Chondrocyte (in vitro differentiated cells): ENCODE measurements at regions not wholly inside any gene's neighbourhood (a gene's known extent, or its start where the extent isn't known, plus 50 kb on each side); places are given as distances from the start of the nearest gene placed in this dataset.

ENCODE experiments used
- DNase-seq: peaks from one replicate; pipeline ENCODE4 v3.0.0; 2021; ENCODE audit warnings: mixed read lengths, low spot score
- H3K27ac Mint-ChIP-seq: one replicate; pipeline ENCODE4 v1.8.0; 2021; ENCODE audit warnings: mild to moderate bottlenecking, moderate library complexity, mixed read lengths; ENCODE audit not compliant: unreplicated experiment
- H3K27me3 Mint-ChIP-seq: 2 replicates; pipeline ENCODE4 v1.8.0; 2021; ENCODE audit warnings: low read depth, mixed read lengths
- H3K36me3 Mint-ChIP-seq: 2 replicates; pipeline ENCODE4 v1.8.0; 2021; ENCODE audit warnings: low read depth, mixed read lengths
- H3K4me1 Mint-ChIP-seq: 2 replicates; pipeline ENCODE4 v1.8.0; 2021; ENCODE audit warnings: low read depth, mild to moderate bottlenecking, mixed read lengths
- H3K4me3 Mint-ChIP-seq: one replicate; pipeline ENCODE4 v1.8.0; 2021; ENCODE audit warnings: mild to moderate bottlenecking, moderate library complexity, mixed read lengths; ENCODE audit not compliant: unreplicated experiment
- H3K9me3 Mint-ChIP-seq: 2 replicates; pipeline ENCODE4 v1.8.0; 2021; ENCODE audit warnings: low read depth, mixed read lengths
- CTCF ChIP-seq: fragments of 200-600 bp; sonication (generic); IDR thresholded peaks from 2 replicates; pipeline ENCODE4 v1.5.0; 2021; ENCODE audit warnings: antibody characterized with exemption, mild to moderate bottlenecking, moderate library complexity

DNA sequence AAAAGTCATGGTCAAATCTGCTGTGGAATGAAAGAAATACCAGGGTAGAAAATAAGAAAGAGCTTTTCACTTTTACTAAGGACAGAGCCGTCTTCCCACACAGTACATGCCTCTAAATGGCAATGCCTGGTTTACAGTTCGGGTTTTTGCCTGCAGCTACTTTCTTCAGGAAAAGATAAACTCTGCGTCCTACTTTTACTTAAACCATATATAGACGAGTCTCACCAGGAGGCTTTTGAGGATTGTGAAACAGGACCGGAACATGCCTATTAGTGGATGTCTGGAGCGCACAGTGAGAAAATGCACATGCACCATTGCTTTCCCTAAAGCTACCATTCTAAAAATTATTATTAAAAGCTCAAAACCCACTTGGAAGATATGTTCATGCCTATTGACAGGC lies 70.5 kb downstream of the KLF6 start:
- DNase-seq: no peak
- H3K27ac Mint-ChIP-seq: peak overlapping the region; percentile 60
- TF ChIP-seq CTCF: no peak
- H3K4me3 Mint-ChIP-seq: peak overlapping the region; percentile 6
- no peaks in the 10 kb centered on the region for H3K27me3 Mint-ChIP-seq
- peaks cover 12% of the 10 kb centered on the region for H3K4me1 Mint-ChIP-seq
- H3K36me3 Mint-ChIP-seq: peaks cover 6% of the 10 kb centered on the region
- peaks cover 17% of the 10 kb centered on the region for H3K9me3 Mint-ChIP-seq

DNA sequence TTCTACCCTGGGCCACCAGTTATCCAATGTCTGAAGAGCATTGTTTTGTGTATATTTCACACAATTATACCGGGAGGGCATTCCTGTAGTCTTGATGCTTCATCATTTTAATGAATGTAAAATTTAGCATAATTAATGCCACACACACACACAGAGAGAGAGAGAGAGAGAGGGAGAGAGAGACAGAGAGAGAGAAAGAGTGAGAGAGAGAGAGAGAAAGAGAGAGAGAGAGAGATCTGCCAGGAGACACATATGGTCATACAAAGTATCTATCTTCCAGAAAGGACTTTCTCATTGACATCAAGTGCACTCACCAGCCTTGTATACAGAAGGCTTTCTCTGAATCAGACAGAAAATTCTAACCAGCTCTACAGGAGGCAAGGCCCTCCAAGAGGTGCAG lies 72.3 kb downstream of the KLF6 start:
- TF ChIP-seq CTCF: no peak
- Mint-ChIP-seq H3K9me3 (peaks cover 17% of the 10 kb centered on the region), H3K27ac (no peak overlapping the region), H3K4me3 (no peak overlapping the region), H3K4me1 (peaks cover 21% of the 10 kb centered on the region), H3K27me3 (no peaks in the 10 kb centered on the region), H3K36me3 (peaks cover 6% of the 10 kb centered on the region)
- no peak for DNase-seq

DNA sequence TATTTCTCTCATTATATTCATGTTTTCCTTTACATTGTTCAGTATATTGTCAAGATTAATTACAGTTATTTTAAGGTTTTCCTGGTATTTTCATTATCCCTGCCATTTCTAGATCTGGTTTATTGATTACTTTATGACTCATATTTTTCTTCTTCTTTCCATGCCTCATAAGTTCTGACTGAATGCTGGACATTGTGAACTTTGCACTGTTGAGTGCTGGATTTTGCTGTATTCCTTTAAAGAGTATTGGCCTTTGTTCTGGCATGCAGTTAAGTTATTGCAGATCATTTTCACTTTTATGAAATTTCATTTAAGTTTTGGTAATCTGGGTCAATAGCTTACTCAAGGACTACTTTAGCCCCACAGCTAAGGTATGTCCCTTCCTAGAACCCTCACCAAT lies 73.1 kb downstream of the KLF6 start:
- H3K27ac Mint-ChIP-seq: no peak overlapping the region
- H3K27me3 Mint-ChIP-seq: no peaks in the 10 kb centered on the region

GRCh38 chr10:3710764-3711163 lies 74.2 kb downstream of the KLF6 start:
- no peaks in the 10 kb centered on the region for H3K27me3 Mint-ChIP-seq
- no peak for DNase-seq
- peaks cover 21% of the 10 kb centered on the region for H3K4me1 Mint-ChIP-seq
- H3K27ac Mint-ChIP-seq: no peak overlapping the region
- H3K36me3 Mint-ChIP-seq: peaks cover 6% of the 10 kb centered on the region
- peaks cover 17% of the 10 kb centered on the region for H3K9me3 Mint-ChIP-seq
- no peak overlapping the region for H3K4me3 Mint-ChIP-seq
- TF ChIP-seq CTCF: no peak

More for the DNA sequence above, 73.1 kb downstream of the KLF6 start:
- Mint-ChIP-seq H3K9me3 (peaks cover 17% of the 10 kb centered on the region), H3K36me3 (peaks cover 6% of the 10 kb centered on the region), H3K4me3 (no peak overlapping the region), H3K4me1 (peaks cover 21% of the 10 kb centered on the region)
- TF ChIP-seq CTCF: no peak
- no peak for DNase-seq

DNA sequence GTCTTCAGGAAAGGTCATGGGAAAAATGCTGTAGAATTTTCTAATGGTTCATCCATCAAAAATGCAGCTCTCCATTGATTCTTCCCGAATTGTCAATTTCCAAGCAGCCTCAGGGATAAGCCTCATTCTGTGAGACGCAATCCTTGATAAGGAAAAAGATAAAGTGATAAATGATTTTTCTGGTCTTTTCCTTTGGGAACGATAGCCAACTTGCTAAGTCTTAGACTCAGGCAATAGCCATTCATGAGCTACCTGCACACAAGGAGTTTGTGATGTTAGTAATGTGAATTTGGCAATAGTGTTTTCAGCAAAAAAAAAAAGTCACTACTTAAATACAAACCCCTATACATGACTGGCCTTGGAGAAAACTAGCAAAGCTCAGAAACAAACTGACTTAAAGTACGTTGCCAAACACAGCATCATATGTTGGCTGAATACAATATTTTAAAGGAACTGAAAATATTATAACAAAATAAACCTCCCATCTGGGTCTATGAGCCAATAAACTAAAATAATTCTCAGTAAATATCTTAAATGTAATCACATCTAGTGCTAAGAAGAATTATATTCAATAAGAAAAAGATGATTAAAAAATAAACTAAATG lies 75.5 kb downstream of the KLF6 start:
- TF ChIP-seq CTCF: no peak
- no peaks in the 10 kb centered on the region for H3K27me3 Mint-ChIP-seq
- H3K36me3 Mint-ChIP-seq: peaks cover 6% of the 10 kb centered on the region
- peaks cover 23% of the 10 kb centered on the region for H3K4me1 Mint-ChIP-seq
- no peak overlapping the region for H3K27ac Mint-ChIP-seq
- peaks cover 17% of the 10 kb centered on the region for H3K9me3 Mint-ChIP-seq
- DNase-seq: no peak
- H3K4me3 Mint-ChIP-seq: no peak overlapping the region
